Neural crest cell (in vitro differentiated cells): ENCODE measurements at regions not wholly inside any gene's neighbourhood (a gene's known extent, or its start where the extent isn't known, plus 50 kb on each side); places are given as distances from the start of the nearest gene placed in this dataset.

Source experiments
- DNase-seq: peaks from one replicate; pipeline ENCODE4 v3.0.0; 2021; ENCODE audit warnings: low read depth, mixed read lengths, low spot score
- H3K27ac Mint-ChIP-seq: one replicate; pipeline ENCODE4 v1.8.0; 2021; ENCODE audit warnings: mild to moderate bottlenecking, mixed read lengths; ENCODE audit not compliant: unreplicated experiment
- H3K27me3 Mint-ChIP-seq: 2 replicates; pipeline ENCODE4 v1.8.0; 2021; ENCODE audit warnings: low read depth, mild to moderate bottlenecking, mixed read lengths
- H3K36me3 Mint-ChIP-seq: 2 replicates; pipeline ENCODE4 v1.8.0; 2021; ENCODE audit warnings: low read depth, mild to moderate bottlenecking, mixed read lengths
- H3K4me1 Mint-ChIP-seq: 2 replicates; pipeline ENCODE4 v1.8.0; 2021; ENCODE audit warnings: mixed read lengths
- H3K4me3 Mint-ChIP-seq: one replicate; pipeline ENCODE4 v1.8.0; 2021; ENCODE audit warnings: mild to moderate bottlenecking, mixed read lengths
- H3K9me3 Mint-ChIP-seq: 2 replicates; pipeline ENCODE4 v1.8.0; 2021; ENCODE audit warnings: mixed read lengths
- CTCF ChIP-seq: fragments of 200-600 bp; sonication (generic); conservative IDR thresholded peaks from 2 replicates; pipeline ENCODE4 v1.5.0; 2021; ENCODE audit warnings: antibody characterized with exemption, mild to moderate bottlenecking

- DNase-seq, result no peak
- H3K9me3 Mint-ChIP-seq, result peaks cover 10% of the 10 kb centered on the region
- no peaks in the 10 kb centered on the region for H3K36me3 Mint-ChIP-seq
- TF ChIP-seq CTCF, result no peak
- no peaks in the 10 kb centered on the region for H3K4me1 Mint-ChIP-seq
- H3K27me3 Mint-ChIP-seq, result peaks cover 3% of the 10 kb centered on the region
- no peak overlapping the region for H3K27ac Mint-ChIP-seq
- H3K4me3 Mint-ChIP-seq, result no peak overlapping the region
These were observed 621.3 kb upstream of the LRATD1 start for GRCh38 chr2:14011190-14011589.

- H3K9me3 Mint-ChIP-seq, result peaks cover 5% of the 10 kb centered on the region
- H3K27ac Mint-ChIP-seq, result no peak overlapping the region
- no peak for DNase-seq
- no peak overlapping the region for H3K4me3 Mint-ChIP-seq
- H3K27me3 Mint-ChIP-seq, result peaks cover 3% of the 10 kb centered on the region
- TF ChIP-seq CTCF, result no peak
- H3K36me3 Mint-ChIP-seq, result no peaks in the 10 kb centered on the region
- no peaks in the 10 kb centered on the region for H3K4me1 Mint-ChIP-seq
These were observed 617.3 kb upstream of the LRATD1 start for GRCh38 chr2:14015113-14015630.

- Mint-ChIP-seq H3K4me1 (no peaks in the 10 kb centered on the region), H3K4me3 (no peak overlapping the region), H3K27ac (no peak overlapping the region), H3K27me3 (peaks cover 3% of the 10 kb centered on the region), H3K9me3 (no peaks in the 10 kb centered on the region), H3K36me3 (no peaks in the 10 kb centered on the region)
- no peak for TF ChIP-seq CTCF
- no peak for DNase-seq
These were observed 616.1 kb upstream of the LRATD1 start for GRCh38 chr2:14016289-14016955.

GRCh38 chr2:14018620-14019019 lies 613.9 kb upstream of the LRATD1 start:
- Mint-ChIP-seq H3K36me3 (no peaks in the 10 kb centered on the region), H3K4me3 (no peak overlapping the region), H3K4me1 (no peaks in the 10 kb centered on the region), H3K27ac (no peak overlapping the region), H3K27me3 (no peaks in the 10 kb centered on the region), H3K9me3 (no peaks in the 10 kb centered on the region)
- DNase-seq, result no peak
- no peak for TF ChIP-seq CTCF

GRCh38 chr2:14023558-14023957 lies 609.0 kb upstream of the LRATD1 start:
- no peaks in the 10 kb centered on the region for H3K4me1 Mint-ChIP-seq
- no peaks in the 10 kb centered on the region for H3K9me3 Mint-ChIP-seq
- no peak overlapping the region for H3K27ac Mint-ChIP-seq
- no peak overlapping the region for H3K4me3 Mint-ChIP-seq
- TF ChIP-seq CTCF, result no peak
- H3K27me3 Mint-ChIP-seq, result no peaks in the 10 kb centered on the region
- H3K36me3 Mint-ChIP-seq, result no peaks in the 10 kb centered on the region
- DNase-seq, result no peak
